Stimulated activated CD8-positive, alpha-beta memory T cell treated with anti-CD3 and anti-CD28 coated beads, Interleukin-15, amount 100 ng/mL, for 24 hours (primary cell): ENCODE measurements at regions not wholly inside any gene's neighbourhood (a gene's known extent, or its start where the extent isn't known, plus 50 kb on each side); places are given as distances from the start of the nearest gene placed in this dataset.
A peak's percentile ranks its signal among the peaks of the same experiment; 100 is the strongest.
"Not testable (repeated sequence)": the region's sequence is repeated elsewhere in the genome, so short reads cannot be mapped to it uniquely, and the experiment has no call there.

Experiments used
- DNase-seq: peaks from one replicate; pipeline ENCODE4 v3.0.0-alpha.2; 2020; ENCODE audit warnings: low read depth

DNA sequence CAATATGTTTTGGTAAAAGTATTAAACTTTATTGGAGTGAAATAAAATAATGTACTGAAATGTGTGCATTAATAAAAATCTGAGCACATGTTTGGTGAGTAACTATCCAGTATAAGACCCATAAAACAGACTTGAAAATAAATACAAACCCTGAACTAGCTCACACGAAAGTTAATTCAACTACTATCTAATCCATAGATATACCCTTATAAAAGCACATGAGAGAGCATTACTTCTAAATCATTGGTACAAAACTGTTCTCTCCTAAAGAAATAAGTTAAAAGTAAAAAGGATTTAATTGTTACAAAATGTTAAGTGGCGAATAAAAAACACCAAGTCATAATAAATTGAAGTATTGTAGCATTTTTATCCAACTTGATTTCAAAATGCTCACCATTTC is 295.6 kb downstream of the PTPRC start:
- DNase-seq = no peak

DNA sequence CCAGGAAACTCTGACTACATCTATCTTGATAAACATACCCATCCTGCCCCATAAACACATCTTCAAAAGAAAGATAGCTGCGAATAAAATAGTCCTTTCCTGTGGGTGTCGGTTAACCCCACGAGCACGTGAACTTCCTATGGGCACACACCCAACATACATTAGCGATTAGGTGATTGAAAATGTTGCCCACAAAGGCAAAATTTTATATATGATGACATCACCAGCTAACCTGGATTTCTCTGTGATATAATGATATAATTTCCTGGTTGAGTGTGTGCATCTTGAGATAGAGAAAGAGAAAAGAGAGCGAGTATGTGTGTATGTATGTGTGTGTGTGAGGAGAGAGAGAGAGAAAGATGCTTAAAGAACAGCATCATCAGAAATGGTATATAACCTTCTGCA is 296.1 kb downstream of the PTPRC start:
- peak; percentile 6 for DNase-seq

DNA sequence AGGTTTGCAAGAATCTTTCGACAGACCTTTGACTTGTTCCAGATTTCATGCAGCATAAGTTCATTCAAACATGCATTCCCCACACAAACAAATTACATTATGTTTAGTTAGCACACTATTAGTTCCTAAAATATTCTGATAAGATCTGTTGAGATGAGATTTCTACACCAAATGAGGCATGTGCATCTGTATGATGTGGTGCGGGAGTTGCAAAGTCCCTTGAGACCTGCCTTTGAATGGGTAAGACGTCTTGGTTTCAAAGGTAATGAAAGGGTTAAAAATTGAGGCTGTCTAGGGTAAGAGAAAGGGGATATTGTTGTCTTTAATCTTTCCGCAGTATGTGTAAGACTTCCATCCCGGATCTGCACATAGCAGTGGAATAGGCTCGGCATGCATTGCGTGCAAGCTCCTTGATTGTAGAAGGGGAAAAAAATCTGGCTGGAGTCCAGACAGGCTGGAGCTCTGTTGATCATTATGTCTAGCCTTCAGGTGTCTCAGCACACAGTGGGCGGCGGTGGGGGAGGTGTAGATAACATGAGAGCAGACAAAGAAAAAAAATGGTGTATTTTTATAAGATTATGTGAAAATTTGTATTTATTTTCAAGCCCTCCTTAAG is 296.6 kb downstream of the PTPRC start:
- peak; percentile 1 for DNase-seq

DNA sequence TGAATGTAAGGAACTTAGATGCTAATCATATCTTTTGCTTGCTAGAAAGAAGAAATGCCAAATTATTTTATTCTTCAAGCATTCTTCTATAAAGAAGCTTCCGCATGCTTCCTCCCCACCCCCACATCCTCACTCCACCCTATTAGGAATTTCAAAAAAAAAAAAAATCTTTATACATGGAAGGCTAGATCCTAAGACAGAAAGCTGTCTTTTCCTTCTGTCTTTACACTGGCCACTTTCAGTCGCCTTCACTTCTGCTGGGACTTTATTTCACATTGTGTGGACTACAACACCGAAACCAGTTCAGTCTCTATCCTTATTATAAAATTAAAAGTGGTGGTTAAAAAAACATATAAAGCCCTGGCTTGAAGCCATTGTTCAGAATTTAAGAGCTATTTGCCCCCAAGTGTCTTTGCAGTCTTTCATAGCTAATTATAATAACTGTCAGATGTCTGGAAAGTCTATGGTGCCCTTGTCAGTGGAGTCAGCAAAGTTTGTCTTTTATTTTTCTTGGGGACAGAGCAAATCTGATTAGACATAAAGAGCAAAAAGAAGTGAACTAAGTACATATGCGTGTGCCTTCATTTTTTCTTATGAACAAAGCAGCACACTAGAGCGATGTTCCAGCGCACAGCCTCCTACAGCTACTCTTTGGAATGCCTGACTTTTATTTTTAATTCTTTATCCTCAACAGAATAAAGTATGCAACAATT is 297.7 kb downstream of the PTPRC start:
- no peak for DNase-seq

DNA sequence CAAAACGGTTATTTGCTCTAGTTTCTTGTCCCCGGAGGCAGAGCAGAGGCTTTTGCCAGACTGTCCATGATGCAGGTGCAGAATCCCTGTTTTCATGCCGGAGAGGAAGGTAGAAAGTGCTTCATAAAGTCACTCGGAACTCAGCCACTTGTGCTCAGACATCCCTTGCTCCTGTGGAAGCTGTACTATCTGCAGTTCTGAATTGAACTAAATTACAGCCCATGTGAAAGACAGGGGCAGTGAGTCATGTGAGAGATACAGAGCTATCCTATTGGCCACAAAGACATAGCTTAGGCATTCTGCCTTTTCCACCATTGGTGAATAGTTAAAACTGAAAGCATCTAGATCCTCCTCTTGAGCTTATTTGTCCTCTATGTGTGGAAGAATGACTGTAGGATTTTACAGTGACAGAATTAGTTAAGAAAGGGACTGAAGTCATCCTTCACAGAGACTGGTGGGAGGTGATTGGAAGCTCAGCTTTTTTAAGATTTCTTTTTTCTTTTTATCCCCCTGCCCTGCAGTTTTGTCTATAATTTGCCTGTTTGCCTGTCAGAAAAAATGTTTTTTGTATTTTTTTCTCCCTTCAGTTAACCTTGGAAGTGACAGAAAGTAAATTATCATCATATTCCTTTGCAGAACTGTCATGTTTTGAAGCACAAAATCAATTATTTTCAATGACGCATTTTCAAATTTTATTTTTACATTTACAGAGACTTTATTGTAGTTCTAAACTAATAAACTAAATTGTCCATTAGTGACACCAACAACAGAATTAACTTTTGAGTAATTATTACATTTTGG is 298.6 kb downstream of the PTPRC start:
- no peak for DNase-seq

DNA sequence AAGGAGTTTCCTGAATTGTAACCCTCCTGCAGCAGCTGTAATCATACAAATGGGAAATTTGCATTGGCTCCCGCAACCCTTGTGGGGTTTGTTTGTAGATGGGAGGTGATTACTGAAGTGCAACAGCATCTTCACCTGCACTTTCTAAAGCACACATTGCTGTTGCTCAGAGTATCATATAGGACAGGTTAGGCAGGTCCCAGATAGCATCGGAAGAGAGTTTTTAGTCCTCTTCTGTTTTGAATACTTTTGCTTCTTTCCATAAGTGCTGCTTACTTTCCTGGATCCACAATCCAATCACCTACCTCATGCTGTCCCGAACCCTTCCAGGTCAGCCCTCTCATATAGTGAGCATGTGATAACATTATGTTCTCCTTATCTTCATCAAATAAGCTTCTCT is 300.4 kb downstream of the PTPRC start:
- no peak for DNase-seq

DNA sequence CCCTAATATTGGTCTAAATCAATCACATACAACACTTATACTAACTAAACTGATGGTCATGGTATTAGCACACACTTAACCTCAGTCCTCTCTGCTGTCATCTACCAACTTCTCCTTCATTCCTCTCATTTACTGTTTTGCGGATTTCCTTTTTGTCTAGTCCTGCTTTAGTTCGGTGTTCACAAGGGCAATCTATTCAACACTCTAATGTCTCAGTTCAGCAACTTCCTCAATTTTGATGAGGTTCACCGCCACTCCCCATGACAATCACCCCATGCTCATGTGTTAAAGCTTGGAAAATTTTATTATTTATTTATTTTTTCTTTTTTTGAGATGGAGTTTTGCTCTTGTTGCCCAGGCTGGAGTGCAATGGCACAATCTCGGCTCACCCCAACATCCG is 301.1 kb downstream of the PTPRC start:
- DNase-seq = no peak

DNA sequence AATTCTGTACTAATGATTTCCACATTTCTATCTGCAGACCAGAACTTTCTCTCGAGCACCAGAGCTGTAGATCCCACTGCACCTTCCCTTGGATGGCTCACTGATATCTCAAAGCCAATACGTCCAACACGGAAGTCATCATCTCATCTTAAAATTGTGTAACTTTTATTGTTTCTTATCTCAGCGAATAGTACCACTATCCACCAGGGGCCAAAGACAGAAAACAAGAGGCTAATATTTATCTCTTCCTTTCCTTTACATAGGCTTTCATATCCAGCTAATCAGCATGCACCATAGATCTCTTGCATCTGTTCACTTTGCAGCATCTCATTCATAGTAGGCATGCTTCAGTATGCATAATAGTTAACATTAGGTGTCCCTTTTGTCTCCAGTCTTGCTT is 303.6 kb downstream of the PTPRC start:
- DNase-seq = no peak

DNA sequence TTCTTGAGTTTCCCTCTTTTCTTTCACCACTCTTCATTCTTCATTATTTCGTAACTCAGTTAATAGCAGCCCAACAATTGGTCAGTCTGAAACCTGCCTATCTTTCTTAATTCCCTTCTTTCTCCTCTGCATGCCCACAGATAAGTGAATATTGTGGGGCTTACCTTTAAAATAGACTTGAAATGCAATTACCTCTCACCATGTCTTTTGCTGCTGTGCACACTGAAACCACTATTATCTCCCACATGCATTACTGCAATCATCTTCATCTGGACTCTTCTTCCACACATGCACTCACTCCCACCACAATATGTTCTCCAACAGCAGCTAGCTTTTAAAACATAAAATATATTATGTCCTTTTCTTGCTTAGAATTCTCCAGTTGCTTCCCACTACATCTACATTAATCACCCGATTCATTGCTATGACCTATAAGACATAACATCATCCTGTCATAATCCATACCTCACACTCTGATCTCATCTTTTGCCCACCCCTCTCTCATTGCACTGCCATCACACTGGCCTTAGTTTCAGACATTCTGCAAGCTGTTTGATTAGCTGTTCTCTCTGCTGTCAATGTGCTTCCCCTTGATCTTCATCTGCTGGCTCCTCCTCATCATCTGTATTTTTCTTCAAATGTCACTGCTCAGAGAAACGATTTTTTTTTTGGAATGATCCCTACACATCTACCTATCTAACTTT is 304.8 kb downstream of the PTPRC start:
- no peak for DNase-seq

DNA sequence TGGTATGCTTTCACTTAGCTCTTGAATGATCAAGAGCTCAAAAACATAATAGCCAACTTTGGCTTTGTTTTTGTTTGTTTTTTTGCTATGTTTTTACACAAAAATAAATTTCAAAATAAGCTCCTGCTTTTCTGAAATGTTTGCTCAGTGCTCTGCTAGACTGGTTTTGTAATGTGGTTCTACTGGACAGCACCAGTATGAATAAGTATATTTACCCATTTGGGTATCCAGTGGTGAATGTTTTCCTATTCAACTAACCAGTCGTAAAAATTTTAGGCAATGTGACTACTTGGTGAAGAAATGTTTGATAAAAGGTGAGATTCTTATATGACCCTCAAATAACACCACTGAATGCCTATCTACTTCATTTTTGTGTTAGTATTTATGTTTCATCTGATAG is 308.6 kb downstream of the PTPRC start:
- no peak for DNase-seq

DNA sequence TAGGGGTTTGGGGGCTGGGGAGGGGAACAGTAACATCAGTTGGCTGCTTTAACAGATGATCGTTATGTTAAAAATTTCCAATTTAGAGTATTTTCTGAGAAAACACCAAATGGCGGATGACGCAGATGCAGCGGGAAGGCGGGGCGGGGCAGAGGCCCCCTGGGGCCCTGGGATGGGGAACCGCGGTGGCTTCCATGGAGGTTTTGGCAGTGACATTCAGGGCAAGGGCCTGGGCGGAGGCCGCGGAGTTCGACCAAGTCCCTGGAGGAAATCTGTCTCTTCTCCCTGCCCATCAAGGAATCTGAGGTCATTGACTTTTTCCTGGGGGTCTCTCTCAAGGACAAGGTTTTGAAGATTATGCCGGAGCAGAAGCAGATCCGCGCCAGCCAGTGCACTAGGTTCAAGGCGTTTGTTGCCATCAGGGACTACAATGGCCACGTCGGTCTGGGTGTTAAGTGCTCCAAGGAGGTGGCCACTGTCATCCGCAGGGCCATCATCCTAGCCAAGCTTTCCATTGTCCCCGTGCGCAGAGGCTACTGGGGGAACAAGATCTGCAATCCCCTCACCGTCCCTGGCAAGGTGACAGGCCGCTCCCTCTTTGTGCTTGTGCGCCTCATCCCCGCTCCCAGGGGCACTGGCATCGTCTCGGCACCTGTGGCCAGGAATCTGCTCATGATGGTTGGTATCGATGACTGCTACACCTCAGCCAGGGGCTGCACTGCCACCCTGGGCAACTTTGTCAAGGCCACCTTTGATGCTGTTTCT is 310.2 kb downstream of the PTPRC start:
- no peak for DNase-seq

DNA sequence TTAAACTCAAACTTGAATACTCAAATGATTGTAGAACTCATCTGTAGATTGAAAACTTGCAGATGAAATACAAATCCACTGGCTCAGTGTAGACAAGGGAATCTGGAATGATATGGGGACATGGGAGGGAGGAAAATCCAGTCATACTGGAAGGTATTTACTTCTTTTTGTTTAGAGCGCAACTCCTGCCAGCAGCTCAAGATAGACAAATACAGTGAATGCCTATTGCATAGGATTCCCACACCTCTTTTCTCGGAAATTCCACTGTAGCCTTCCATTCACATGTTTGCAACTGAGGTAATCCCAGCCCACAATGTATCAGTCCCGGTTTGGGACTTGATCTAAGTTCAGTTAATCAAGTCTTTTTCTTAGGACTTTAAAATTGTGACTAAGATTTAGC is 311.2 kb downstream of the PTPRC start:
- DNase-seq = no peak

DNA sequence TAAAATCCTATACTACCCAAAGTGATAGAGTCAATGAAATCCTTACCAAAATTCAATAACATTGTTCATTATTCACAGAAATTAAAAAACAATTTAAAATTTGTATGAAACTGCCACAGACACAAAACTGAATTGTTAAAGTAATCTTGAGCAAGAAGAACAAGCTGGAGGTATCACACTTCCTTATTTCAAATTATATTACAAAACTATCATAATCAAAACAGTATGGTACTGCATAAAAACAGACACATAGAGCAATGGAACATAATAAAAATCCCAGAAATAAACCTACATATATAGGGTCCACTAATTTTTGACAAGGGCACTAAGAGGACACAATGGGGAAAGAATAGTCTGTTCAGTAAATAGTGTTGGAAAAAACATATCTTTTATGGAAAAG is 316.2 kb downstream of the PTPRC start:
- DNase-seq = no peak

DNA sequence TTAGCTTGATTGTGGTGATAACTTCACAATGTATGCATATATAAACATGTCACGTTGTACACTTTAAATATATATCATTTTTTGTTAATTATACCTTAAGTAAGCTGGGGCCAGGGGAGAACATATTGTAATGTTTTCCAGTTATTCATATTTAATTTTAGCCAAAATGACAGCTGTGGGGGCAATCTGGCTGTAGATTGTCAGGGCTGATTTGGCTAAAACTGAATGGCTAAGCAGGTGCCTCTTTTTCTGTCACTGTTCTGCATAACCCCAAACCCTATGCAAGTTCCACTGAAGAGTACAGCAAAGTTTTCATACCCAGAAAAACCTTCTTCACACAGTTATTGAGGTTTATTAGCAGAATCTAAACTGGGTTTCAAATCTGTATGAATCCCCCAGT is 318.2 kb downstream of the PTPRC start:
- DNase-seq = no peak

DNA sequence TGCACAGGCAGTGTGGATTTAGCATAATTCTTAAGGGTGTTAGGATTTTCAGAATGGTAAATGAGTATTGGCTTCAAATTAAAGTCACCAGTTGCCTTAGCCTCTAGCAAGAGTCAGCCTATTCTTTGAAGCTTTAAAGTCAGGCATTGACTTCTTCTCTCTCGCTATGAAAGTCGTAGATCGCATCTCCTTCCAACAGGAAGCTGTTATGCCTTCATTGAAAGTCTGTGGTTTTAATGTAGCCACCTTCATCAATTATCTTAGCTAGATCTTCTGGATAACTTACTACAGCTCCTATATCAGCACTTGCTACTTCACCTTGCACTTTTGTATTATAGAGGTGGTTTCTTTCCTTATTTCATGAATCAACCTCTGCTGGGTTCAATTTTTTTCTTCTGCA is 320.2 kb downstream of the PTPRC start:
- DNase-seq = no peak

DNA sequence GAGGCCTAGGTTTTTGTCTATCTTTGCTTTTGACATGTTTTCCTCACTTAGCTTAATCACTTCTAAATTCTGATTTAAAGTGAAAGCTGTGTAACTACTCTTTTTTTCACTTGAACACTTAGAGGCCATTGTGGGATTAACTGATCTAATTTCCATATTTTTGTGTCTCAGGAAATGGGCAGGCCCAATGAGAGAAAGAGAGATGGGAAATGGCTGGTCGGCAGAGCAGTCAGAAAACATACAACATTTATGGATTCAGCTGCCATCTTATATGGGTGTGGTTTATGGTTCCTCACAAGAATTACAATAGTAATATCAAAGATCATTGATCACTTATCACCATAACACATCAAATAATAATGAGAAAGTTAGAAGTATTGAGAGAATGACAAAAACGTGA is 320.8 kb downstream of the PTPRC start:
- no peak for DNase-seq

DNA sequence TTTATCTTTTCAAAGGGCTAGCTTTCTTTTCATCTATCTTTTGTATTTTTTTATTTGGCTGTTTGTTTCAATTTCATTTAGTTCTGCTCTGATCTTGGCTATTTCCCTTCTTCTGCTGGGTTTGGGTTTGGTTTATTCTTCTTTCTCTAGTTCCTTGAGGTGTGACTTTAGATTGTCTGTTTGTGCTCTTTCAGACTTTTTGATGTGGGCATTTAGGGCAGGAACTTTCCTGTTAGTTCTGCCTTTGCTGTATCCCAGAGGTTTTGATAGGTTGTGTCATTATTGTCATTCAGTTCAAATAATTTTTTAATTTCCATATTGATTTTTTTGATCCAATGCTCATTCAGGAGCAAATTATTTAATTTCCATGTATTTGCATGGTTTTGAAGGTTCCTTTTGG is 325.0 kb downstream of the PTPRC start:
- DNase-seq = not testable (repeated sequence)

DNA sequence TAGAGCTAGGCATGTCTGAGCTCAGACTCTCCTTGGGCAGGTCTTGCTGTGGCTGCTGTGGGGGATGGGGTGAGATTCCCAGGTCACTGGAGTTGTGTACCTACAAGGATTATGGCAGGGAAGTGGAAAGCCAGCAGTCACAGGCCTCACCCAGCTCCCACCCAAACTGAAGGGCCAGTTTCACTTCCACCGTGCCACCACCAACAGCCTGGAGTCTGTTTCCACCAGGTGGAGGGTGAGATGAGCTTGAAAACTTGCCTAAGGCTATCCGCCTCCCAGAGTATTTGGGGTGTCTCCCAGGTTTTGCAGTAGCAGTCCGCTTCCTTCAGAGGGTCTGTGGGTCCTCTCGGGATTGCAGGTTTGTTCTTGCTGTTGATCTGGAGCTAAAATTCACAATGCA is 327.7 kb downstream of the PTPRC start:
- no peak for DNase-seq

DNA sequence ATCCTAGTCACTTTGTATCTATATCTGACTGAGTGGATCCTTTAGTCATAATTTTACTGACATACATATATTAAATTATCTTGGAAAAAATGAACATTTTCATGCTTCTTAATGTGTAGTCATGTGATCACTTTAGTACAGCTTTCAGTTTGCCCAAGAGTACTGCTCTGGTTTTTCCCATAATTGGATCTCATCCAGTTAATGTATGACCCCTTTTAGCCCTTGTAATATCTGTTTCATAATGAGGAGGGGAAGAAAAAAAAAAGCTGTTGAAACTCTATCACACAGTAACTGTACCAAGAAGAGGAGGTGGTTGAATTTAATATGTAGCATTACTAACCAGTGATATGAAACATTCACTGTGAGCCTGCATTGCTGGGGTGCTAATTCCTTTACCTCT is 328.7 kb downstream of the PTPRC start:
- no peak for DNase-seq

DNA sequence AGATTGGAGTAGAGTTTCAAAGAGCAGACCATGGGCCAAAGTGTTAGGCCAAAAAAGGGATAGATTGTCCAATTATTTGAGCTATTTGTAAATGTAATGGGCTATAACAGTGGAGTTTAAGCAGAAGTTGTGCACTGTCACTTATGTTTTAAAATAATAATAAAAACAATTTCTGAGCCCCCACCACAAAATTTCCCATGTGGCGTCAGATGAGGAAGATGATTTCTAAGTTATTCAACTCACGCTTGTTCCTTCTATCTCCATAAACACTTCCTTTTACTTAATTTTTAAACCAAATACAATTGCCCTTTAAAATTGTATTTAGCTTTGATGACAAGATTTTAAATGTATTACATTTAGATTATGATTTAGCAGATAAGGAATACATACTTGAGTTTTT is 330.0 kb downstream of the PTPRC start:
- no peak for DNase-seq

DNA sequence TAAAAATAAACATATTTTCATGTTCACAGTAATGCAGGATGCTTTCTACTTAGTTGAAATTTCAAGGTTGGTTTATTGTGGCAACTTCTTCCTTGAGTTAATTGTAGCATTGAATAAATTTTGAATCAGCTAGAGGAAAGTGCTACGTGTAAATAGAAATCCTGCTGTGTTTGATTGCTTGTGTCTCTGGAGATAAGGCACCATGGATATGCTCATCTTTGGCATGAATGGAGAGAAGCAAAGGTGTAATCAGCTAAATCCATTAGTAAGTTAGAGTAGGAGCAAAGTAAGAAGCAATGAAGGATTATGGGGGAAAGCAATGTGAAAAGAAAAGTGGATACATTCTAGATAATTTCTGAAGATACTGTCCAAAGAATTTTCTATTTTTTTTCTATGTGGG is 331.1 kb downstream of the PTPRC start:
- DNase-seq = no peak

DNA sequence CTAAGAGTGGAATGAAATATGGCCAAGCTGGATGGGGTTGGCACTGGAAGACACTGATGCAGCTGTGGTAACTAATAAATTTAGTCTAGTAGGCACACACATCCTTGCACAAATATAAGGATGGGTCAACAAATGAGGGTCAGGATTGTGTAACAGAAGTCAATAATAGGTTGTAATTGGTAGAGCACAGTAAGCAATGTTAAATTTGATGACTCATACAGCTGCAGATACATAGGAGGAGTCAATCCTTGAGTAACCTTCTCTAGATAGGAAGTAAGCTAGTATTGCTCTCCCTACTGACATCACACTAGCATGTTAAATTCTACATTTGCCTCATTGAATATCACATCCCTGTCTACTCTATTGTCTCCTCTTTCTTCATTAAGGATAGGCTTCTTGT is 332.1 kb downstream of the PTPRC start:
- no peak for DNase-seq
